ENCODE measurements at regions not wholly inside any gene's neighbourhood (a gene's known extent, or its start where the extent isn't known, plus 50 kb on each side); places are given as distances from the start of the nearest gene placed in this dataset.

- H2BK15ac ChIP-seq (replicated peaks; ENCODE audit: low read depth) = no peak overlapping the region
- H3K4me2 ChIP-seq (ENCODE audit: low read length) = no peak overlapping the region
- no peak overlapping the region for H3K9ac ChIP-seq (ENCODE audit: low read length)
- H2BK5ac ChIP-seq (ENCODE audit: low read length) = no peak overlapping the region
- no peaks in the 10 kb centered on the region for H3K79me1 ChIP-seq (ENCODE audit: low read length)
- H4K8ac ChIP-seq (ENCODE audit: low read depth, low read length) = no peak overlapping the region
- no peaks in the 10 kb centered on the region for H3K4me1 ChIP-seq (ENCODE audit: control insufficient read depth, low read depth, low read length)
- H4K5ac ChIP-seq (ENCODE audit: low read length) = no peak overlapping the region
- no peak overlapping the region for H3K4ac ChIP-seq (ENCODE audit: low read depth, low read length)
- no peak overlapping the region for H3K4me3 ChIP-seq (ENCODE audit: low read length)
- H2BK120ac ChIP-seq (ENCODE audit: low read depth, low read length) = no peak overlapping the region
- H3K27ac ChIP-seq (ENCODE audit: low read depth, low read length) = no peak overlapping the region
- WGBS (ENCODE audit: extremely low coverage, insufficient coverage, low lambda C conversion rate) = no CpG with 5 or more reads among the region's 1 CpG
- H3K27me3 ChIP-seq (ENCODE audit: insufficient read depth, low read length, poor library complexity) = no peaks in the 10 kb centered on the region
- no peak overlapping the region for H3K56ac ChIP-seq (ENCODE audit: low read length)
- no peak overlapping the region for H3K18ac ChIP-seq (ENCODE audit: low read length)
- H3K79me2 ChIP-seq (ENCODE audit: control insufficient read depth, insufficient read depth, low read length) = no peaks in the 10 kb centered on the region
- no peaks in the 10 kb centered on the region for H3K36me3 ChIP-seq (ENCODE audit: control insufficient read depth, insufficient read depth, low read length)
- DNase-seq = peak; percentile 3
- no peak overlapping the region for H2AK5ac ChIP-seq (ENCODE audit: low read length)
- no peak overlapping the region for H3K23ac ChIP-seq (ENCODE audit: low read length)
These were observed 78.5 kb upstream of the NTRK3 start for GRCh38 chr15:88335074-88335473.

- no peak overlapping the region for H3K18ac ChIP-seq (ENCODE audit: low read length)
- no peak overlapping the region for H3K4me2 ChIP-seq (ENCODE audit: low read length)
- no peak overlapping the region for H3K23ac ChIP-seq (ENCODE audit: low read length)
- H2BK120ac ChIP-seq (ENCODE audit: low read depth, low read length) = no peak overlapping the region
- H4K5ac ChIP-seq (ENCODE audit: low read length) = no peak overlapping the region
- no peaks in the 10 kb centered on the region for H3K27me3 ChIP-seq (ENCODE audit: insufficient read depth, low read length, poor library complexity)
- no peak overlapping the region for H3K4ac ChIP-seq (ENCODE audit: low read depth, low read length)
- H3K56ac ChIP-seq (ENCODE audit: low read length) = no peak overlapping the region
- H3K9ac ChIP-seq (ENCODE audit: low read length) = no peak overlapping the region
- peak; percentile 33 for DNase-seq
- H3K4me1 ChIP-seq (ENCODE audit: control insufficient read depth, low read depth, low read length) = no peaks in the 10 kb centered on the region
- no peak overlapping the region for H4K8ac ChIP-seq (ENCODE audit: low read depth, low read length)
- no peak overlapping the region for H2BK5ac ChIP-seq (ENCODE audit: low read length)
- no peaks in the 10 kb centered on the region for H3K79me2 ChIP-seq (ENCODE audit: control insufficient read depth, insufficient read depth, low read length)
- no peak overlapping the region for H3K27ac ChIP-seq (ENCODE audit: low read depth, low read length)
- H3K36me3 ChIP-seq (ENCODE audit: control insufficient read depth, insufficient read depth, low read length) = no peaks in the 10 kb centered on the region
- H3K4me3 ChIP-seq (ENCODE audit: low read length) = no peak overlapping the region
- no peak overlapping the region for H2BK15ac ChIP-seq (replicated peaks; ENCODE audit: low read depth)
- WGBS (ENCODE audit: extremely low coverage, insufficient coverage, low lambda C conversion rate) = no CpG with 5 or more reads among the region's 4 CpGs
- no peak overlapping the region for H2AK5ac ChIP-seq (ENCODE audit: low read length)
- H3K79me1 ChIP-seq (ENCODE audit: low read length) = no peaks in the 10 kb centered on the region
These were observed 77.9 kb upstream of the NTRK3 start for GRCh38 chr15:88334436-88334835.

GRCh38 chr15:88331291-88331690 is 74.8 kb upstream of the NTRK3 start:
- Histone ChIP-seq H3K4me2 (ENCODE audit: low read length) (no peak overlapping the region), H4K5ac (ENCODE audit: low read length) (no peak overlapping the region), H3K79me2 (ENCODE audit: control insufficient read depth, insufficient read depth, low read length) (no peaks in the 10 kb centered on the region), H3K9ac (ENCODE audit: low read length) (no peak overlapping the region), H3K56ac (ENCODE audit: low read length) (no peak overlapping the region), H3K4me1 (ENCODE audit: control insufficient read depth, low read depth, low read length) (no peaks in the 10 kb centered on the region), H2BK5ac (ENCODE audit: low read length) (no peak overlapping the region), H2AK5ac (ENCODE audit: low read length) (no peak overlapping the region), H3K27me3 (ENCODE audit: insufficient read depth, low read length, poor library complexity) (no peaks in the 10 kb centered on the region), H2BK15ac (replicated peaks; ENCODE audit: low read depth) (no peak overlapping the region), H3K36me3 (ENCODE audit: control insufficient read depth, insufficient read depth, low read length) (no peaks in the 10 kb centered on the region), H2BK120ac (ENCODE audit: low read depth, low read length) (no peak overlapping the region), H3K4ac (ENCODE audit: low read depth, low read length) (no peak overlapping the region), H3K18ac (ENCODE audit: low read length) (no peak overlapping the region), H3K79me1 (ENCODE audit: low read length) (no peaks in the 10 kb centered on the region), H4K8ac (ENCODE audit: low read depth, low read length) (no peak overlapping the region), H3K27ac (ENCODE audit: low read depth, low read length) (no peak overlapping the region), H3K23ac (ENCODE audit: low read length) (no peak overlapping the region), H3K4me3 (ENCODE audit: low read length) (no peak overlapping the region)
- no CpG with 5 or more reads among the region's 8 CpGs for WGBS (ENCODE audit: extremely low coverage, insufficient coverage, low lambda C conversion rate)
- DNase-seq = peak; percentile 88

- H2AK5ac ChIP-seq (ENCODE audit: low read length) = no peak overlapping the region
- no peak overlapping the region for H3K27ac ChIP-seq (ENCODE audit: low read depth, low read length)
- no peak overlapping the region for H3K4ac ChIP-seq (ENCODE audit: low read depth, low read length)
- H4K8ac ChIP-seq (ENCODE audit: low read depth, low read length) = no peak overlapping the region
- no peak overlapping the region for H3K56ac ChIP-seq (ENCODE audit: low read length)
- H2BK120ac ChIP-seq (ENCODE audit: low read depth, low read length) = no peak overlapping the region
- no peak overlapping the region for H4K5ac ChIP-seq (ENCODE audit: low read length)
- no peak overlapping the region for H3K18ac ChIP-seq (ENCODE audit: low read length)
- no peak overlapping the region for H3K4me3 ChIP-seq (ENCODE audit: low read length)
- no peak overlapping the region for H3K9ac ChIP-seq (ENCODE audit: low read length)
- no peak overlapping the region for H2BK15ac ChIP-seq (replicated peaks; ENCODE audit: low read depth)
- H3K23ac ChIP-seq (ENCODE audit: low read length) = no peak overlapping the region
- no CpG with 5 or more reads among the region's 3 CpGs for WGBS (ENCODE audit: extremely low coverage, insufficient coverage, low lambda C conversion rate)
- DNase-seq = no peak
- no peak overlapping the region for H2BK5ac ChIP-seq (ENCODE audit: low read length)
- no peaks in the 10 kb centered on the region for H3K36me3 ChIP-seq (ENCODE audit: control insufficient read depth, insufficient read depth, low read length)
- no peaks in the 10 kb centered on the region for H3K79me1 ChIP-seq (ENCODE audit: low read length)
- no peaks in the 10 kb centered on the region for H3K79me2 ChIP-seq (ENCODE audit: control insufficient read depth, insufficient read depth, low read length)
- no peaks in the 10 kb centered on the region for H3K27me3 ChIP-seq (ENCODE audit: insufficient read depth, low read length, poor library complexity)
- no peak overlapping the region for H3K4me2 ChIP-seq (ENCODE audit: low read length)
- H3K4me1 ChIP-seq (ENCODE audit: control insufficient read depth, low read depth, low read length) = no peaks in the 10 kb centered on the region
These were observed 70.4 kb upstream of the NTRK3 start for GRCh38 chr15:88326924-88327323.

- H2BK15ac ChIP-seq (replicated peaks; ENCODE audit: low read depth) = no peak overlapping the region
- H3K4ac ChIP-seq (ENCODE audit: low read depth, low read length) = no peak overlapping the region
- DNase-seq = no peak
- H3K27ac ChIP-seq (ENCODE audit: low read depth, low read length) = no peak overlapping the region
- H3K23ac ChIP-seq (ENCODE audit: low read length) = no peak overlapping the region
- H3K18ac ChIP-seq (ENCODE audit: low read length) = no peak overlapping the region
- H2BK120ac ChIP-seq (ENCODE audit: low read depth, low read length) = no peak overlapping the region
- no peak overlapping the region for H4K8ac ChIP-seq (ENCODE audit: low read depth, low read length)
- no peak overlapping the region for H2BK5ac ChIP-seq (ENCODE audit: low read length)
- no peak overlapping the region for H3K4me2 ChIP-seq (ENCODE audit: low read length)
- no peak overlapping the region for H3K9ac ChIP-seq (ENCODE audit: low read length)
- WGBS (ENCODE audit: extremely low coverage, insufficient coverage, low lambda C conversion rate) = no CpG with 5 or more reads among the region's 1 CpG
- no peak overlapping the region for H4K5ac ChIP-seq (ENCODE audit: low read length)
- no peak overlapping the region for H2AK5ac ChIP-seq (ENCODE audit: low read length)
- no peaks in the 10 kb centered on the region for H3K4me1 ChIP-seq (ENCODE audit: control insufficient read depth, low read depth, low read length)
- no peaks in the 10 kb centered on the region for H3K79me2 ChIP-seq (ENCODE audit: control insufficient read depth, insufficient read depth, low read length)
- no peak overlapping the region for H3K4me3 ChIP-seq (ENCODE audit: low read length)
- no peaks in the 10 kb centered on the region for H3K79me1 ChIP-seq (ENCODE audit: low read length)
- H3K27me3 ChIP-seq (ENCODE audit: insufficient read depth, low read length, poor library complexity) = no peaks in the 10 kb centered on the region
- H3K56ac ChIP-seq (ENCODE audit: low read length) = no peak overlapping the region
- no peaks in the 10 kb centered on the region for H3K36me3 ChIP-seq (ENCODE audit: control insufficient read depth, insufficient read depth, low read length)
These were observed 68.2 kb upstream of the NTRK3 start for GRCh38 chr15:88324741-88325065.

- Histone ChIP-seq H3K4ac (ENCODE audit: low read depth, low read length) (no peak overlapping the region), H3K18ac (ENCODE audit: low read length) (no peak overlapping the region), H3K36me3 (ENCODE audit: control insufficient read depth, insufficient read depth, low read length) (no peaks in the 10 kb centered on the region), H3K27me3 (ENCODE audit: insufficient read depth, low read length, poor library complexity) (no peaks in the 10 kb centered on the region), H3K23ac (ENCODE audit: low read length) (no peak overlapping the region), H3K79me2 (ENCODE audit: control insufficient read depth, insufficient read depth, low read length) (no peaks in the 10 kb centered on the region), H4K5ac (ENCODE audit: low read length) (no peak overlapping the region), H2AK5ac (ENCODE audit: low read length) (no peak overlapping the region), H4K8ac (ENCODE audit: low read depth, low read length) (no peak overlapping the region), H2BK15ac (replicated peaks; ENCODE audit: low read depth) (no peak overlapping the region), H3K4me1 (ENCODE audit: control insufficient read depth, low read depth, low read length) (no peaks in the 10 kb centered on the region), H3K79me1 (ENCODE audit: low read length) (no peaks in the 10 kb centered on the region), H3K9ac (ENCODE audit: low read length) (no peak overlapping the region), H2BK120ac (ENCODE audit: low read depth, low read length) (no peak overlapping the region), H2BK5ac (ENCODE audit: low read length) (no peak overlapping the region), H3K4me2 (ENCODE audit: low read length) (no peak overlapping the region), H3K4me3 (ENCODE audit: low read length) (no peak overlapping the region), H3K56ac (ENCODE audit: low read length) (no peak overlapping the region), H3K27ac (ENCODE audit: low read depth, low read length) (no peak overlapping the region)
- DNase-seq = no peak
- no CpG with 5 or more reads among the region's 18 CpGs for WGBS (ENCODE audit: extremely low coverage, insufficient coverage, low lambda C conversion rate)
These were observed 67.6 kb upstream of the NTRK3 start for GRCh38 chr15:88323976-88324740.
